ENCODE measurements at regions not wholly inside any gene's neighbourhood (a gene's known extent, or its start where the extent isn't known, plus 50 kb on each side); places are given as distances from the start of the nearest gene placed in this dataset.

DNA sequence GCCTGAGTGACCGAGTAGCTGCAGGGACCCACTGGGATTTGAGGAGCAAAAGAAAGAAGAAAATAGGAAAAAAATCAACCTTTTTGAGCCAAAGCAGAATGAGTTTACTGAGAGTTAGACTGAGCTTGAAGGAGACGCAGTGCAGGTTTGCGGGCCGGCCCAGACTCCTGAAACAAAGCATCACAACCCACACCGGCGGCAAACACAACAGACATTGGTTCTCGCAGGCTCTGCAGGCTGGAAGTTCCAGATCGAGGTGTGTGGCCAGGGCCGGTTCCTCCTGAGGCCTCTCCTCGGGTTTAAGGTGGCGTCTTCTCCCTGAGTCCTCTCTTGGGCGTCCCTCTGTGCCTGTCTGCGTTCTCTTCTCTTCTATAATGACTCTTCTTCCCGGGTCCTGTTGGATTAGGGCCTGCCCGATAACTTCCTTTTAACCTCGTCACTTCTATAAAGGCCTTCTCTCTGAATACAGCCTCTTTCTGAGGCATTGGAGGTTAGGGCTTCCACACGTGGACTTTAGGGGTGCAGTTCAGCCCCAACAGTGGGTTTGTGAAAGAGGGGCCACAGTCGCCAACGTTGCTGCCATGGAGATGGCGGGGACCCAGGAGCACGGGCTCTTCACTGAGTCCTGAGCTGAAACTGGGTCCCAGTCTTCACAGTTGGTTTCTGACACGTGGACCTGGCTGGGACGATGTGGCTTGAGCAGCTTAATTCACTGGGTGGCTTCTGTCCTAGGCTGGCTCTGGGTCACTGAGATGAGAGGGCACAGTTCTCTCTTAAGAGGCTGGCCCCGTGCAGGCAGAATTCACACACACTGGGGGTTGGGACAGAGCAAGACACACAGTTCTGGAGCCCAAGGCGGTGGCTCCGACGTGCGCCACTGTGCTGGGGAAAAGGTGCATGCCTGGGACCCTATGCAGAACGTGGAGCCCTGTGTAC is 1047.7 kb downstream of the BRD1 start:
- TF ChIP-seq, protein P1, sequence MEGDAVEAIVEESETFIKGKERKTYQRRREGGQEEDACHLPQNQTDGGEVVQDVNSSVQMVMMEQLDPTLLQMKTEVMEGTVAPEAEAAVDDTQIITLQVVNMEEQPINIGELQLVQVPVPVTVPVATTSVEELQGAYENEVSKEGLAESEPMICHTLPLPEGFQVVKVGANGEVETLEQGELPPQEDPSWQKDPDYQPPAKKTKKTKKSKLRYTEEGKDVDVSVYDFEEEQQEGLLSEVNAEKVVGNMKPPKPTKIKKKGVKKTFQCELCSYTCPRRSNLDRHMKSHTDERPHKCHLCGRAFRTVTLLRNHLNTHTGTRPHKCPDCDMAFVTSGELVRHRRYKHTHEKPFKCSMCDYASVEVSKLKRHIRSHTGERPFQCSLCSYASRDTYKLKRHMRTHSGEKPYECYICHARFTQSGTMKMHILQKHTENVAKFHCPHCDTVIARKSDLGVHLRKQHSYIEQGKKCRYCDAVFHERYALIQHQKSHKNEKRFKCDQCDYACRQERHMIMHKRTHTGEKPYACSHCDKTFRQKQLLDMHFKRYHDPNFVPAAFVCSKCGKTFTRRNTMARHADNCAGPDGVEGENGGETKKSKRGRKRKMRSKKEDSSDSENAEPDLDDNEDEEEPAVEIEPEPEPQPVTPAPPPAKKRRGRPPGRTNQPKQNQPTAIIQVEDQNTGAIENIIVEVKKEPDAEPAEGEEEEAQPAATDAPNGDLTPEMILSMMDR (conservative IDR thresholded peaks at IDR 0.05): no peak
- H3K27ac ChIP-seq: no peak overlapping the region

DNA sequence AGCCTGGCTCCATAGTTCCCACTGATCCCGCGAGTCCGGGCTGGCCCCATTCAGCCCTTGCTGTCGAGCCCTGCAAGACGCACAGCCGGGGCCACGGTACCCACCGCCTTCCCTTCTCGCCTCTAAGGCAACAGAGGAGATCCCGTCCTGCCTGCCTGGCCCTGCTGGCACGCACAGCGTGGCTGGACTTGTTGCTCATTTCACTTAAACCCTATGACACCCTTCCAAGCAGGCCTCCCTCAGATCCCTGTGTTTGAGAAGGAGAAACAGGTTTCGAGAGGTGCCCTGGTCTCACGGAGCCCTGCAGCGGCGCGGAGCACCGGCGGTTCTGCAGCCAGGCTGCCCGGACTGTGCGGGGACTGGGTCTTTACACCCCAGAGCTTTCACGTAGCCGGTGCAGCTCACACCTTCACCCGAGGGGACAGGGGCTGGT is 1048.4 kb downstream of the BRD1 start:
- TF ChIP-seq, protein P1 (conservative IDR thresholded peaks at IDR 0.05): no peak
- H3K27ac ChIP-seq: no peak overlapping the region

DNA sequence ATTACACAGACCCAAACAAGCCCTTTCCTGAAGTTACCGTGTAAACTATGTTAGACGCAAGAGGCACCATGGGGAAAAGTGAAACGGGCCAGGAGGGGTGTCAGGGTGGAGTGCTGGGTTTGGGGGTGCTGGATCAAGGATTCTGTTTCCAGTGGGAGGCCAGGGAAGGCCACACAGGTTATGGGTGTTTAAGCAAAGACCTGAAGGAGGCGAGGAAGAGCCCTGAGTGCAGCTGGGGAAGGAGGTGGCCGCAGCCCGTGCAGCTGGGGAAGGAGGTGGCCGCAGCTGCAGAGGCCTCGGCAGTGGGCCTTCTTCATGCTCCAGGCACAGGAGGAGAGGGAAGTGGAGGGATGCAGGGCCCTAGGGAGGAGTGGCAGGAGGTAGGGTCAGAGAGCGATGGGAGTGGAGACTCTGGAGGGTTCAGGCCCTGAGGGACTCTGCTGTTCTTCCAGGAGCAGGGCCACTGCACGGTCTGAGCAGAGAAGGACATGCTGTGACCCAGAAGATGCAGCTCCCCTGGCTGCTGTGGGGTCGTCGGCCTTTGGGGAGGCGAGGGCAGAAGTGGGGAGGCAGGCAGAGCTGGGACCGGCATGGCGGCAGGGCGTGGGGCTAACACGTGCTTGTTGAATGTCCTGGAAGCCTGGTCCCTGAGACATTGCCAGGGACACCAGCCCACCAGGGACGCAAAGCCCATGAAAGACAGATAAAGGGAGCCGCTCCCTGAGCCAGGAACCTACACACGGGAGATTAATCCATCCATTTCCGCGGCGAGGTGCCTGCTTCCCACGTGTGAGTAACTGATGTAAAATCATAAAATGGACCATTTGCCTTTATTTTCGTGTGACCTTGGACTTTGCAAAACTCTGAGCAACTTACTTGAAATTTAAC is 1049.1 kb downstream of the BRD1 start:
- no peak overlapping the region for H3K27ac ChIP-seq
- TF ChIP-seq, protein P1 (conservative IDR thresholded peaks at IDR 0.05): no peak

DNA sequence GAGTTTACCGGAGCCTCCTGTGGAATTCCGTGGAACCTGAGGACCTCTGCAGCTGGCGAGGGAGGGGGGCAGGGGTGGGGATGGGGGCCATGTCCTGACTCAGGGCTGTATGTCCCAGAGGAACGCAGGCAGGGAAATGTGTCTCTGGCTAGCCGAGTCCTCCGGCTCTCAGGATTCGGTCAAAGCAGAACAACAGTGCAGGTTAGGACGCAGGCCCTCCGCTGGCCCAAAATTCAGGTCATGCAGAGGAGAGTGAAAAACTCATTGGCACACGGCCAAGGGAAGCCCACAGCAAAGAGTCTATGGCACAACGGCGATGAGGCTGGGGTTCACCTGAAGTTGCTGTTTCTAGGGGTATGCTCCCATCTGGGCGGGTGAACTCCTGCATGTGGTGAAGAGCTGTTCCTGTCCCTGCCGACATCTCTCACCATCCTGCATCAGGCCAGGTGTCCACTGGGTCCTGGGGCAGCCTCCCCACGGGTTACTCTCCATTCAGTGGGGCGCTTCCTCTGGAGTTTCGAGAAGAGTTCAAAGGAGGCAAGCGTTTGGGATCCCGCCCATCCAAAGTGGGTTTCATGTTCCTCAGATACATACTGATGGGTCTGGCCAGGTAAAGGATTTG is 1055.3 kb downstream of the BRD1 start:
- H3K27ac ChIP-seq: no peak overlapping the region
- TF ChIP-seq, protein P1 (conservative IDR thresholded peaks at IDR 0.05): no peak

DNA sequence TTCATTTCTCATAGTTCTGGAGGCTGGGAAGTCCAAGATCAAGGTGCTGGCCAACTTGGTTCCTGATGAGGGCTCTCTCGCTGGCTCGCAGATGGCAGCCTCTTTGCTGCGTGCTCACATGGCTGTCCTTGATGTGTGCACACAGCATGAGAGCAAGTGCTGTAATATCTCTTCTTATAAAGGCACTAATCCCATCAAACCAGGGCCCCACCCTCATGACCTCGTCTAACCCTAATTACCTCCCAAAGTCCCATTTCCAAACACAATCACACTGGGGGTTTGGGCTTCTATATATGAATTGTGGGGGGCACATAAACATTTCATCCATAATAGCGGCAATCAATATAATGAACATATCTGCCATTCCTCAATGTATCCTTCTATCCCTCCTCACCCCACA is 1062.1 kb downstream of the BRD1 start:
- TF ChIP-seq, protein P1 (conservative IDR thresholded peaks at IDR 0.05): no peak

DNA sequence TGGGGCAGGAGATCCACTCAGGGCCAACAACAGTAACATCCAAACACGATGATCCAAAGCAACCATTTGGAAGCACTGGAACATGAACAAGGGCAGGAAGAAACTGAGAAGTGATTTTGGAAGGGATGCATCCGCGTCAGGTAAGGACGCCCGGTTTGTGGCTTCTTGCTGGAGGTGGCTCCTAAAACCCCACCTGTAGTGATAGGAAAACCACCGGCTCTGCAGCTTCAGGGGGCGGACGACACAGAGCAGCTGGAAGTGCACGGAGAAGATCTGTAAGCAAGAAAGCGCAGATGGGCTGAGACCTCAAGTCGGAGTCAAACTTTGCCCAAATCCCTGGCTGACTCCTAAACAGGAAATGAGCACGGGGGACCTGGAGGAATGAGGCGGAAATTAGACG is 1066.1 kb downstream of the BRD1 start:
- no peak overlapping the region for H3K27ac ChIP-seq
- TF ChIP-seq, protein P1 (conservative IDR thresholded peaks at IDR 0.05): no peak

More for the DNA sequence above, 1062.1 kb downstream of the BRD1 start:
- no peak overlapping the region for H3K27ac ChIP-seq

Measured in VCaP (cell line).